B cell (primary cell): ENCODE measurements at regions not wholly inside any gene's neighbourhood (a gene's known extent, or its start where the extent isn't known, plus 50 kb on each side); places are given as distances from the start of the nearest gene placed in this dataset.

Source experiments
- EZH2 ChIP-seq: IDR thresholded peaks from 2 replicates; pipeline ENCODE4 v1.6.1; 2012; ENCODE audit warnings: borderline replicate concordance, low read depth, mild to moderate bottlenecking, moderate library complexity, low read length; ENCODE audit not compliant: insufficient read depth, poor library complexity, severe bottlenecking
- TF ChIP-seq, protein P1 (sequence below): fragments of 200-600 bp; IDR thresholded peaks from one replicate; pipeline ENCODE4 v1.8.0; 2022; ENCODE audit warnings: antibody characterized with exemption, mild to moderate bottlenecking

DNA sequence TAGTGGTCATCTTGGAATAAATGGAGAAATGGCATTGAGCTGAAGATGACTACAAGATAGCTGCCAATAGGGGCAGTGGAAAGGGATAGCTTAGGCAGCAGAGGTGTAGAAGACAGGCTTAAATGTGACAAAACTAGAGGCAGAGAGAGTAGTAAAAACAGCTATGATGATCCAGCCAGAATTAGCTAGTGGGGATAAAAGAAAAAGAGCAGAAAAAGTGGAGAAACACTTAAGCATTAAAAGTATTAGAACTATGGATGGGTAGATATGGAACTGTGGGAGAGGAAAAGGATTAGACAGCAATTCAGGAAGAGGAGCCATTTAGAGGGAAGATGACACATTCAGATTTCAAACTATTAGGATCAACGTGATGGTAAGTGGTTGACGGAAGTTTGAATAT lies 202.5 kb upstream of the SAMSN1 start:
- TF ChIP-seq, protein P1, sequence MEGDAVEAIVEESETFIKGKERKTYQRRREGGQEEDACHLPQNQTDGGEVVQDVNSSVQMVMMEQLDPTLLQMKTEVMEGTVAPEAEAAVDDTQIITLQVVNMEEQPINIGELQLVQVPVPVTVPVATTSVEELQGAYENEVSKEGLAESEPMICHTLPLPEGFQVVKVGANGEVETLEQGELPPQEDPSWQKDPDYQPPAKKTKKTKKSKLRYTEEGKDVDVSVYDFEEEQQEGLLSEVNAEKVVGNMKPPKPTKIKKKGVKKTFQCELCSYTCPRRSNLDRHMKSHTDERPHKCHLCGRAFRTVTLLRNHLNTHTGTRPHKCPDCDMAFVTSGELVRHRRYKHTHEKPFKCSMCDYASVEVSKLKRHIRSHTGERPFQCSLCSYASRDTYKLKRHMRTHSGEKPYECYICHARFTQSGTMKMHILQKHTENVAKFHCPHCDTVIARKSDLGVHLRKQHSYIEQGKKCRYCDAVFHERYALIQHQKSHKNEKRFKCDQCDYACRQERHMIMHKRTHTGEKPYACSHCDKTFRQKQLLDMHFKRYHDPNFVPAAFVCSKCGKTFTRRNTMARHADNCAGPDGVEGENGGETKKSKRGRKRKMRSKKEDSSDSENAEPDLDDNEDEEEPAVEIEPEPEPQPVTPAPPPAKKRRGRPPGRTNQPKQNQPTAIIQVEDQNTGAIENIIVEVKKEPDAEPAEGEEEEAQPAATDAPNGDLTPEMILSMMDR, result no peak
- TF ChIP-seq EZH2, result no peak
